NT2/D1 (cell line): ENCODE measurements at regions not wholly inside any gene's neighbourhood (a gene's known extent, or its start where the extent isn't known, plus 50 kb on each side); places are given as distances from the start of the nearest gene placed in this dataset.

Experiments used
- DNase-seq: peaks from one replicate; pipeline ENCODE4 v3.0.0-alpha.2; 2011; ENCODE audit warnings: low read depth, low spot score
- H3K27me3 ChIP-seq: 2 replicates; pipeline ENCODE4 v1.6.0; 2011; ENCODE audit warnings: mild to moderate bottlenecking; ENCODE audit not compliant: insufficient read length, insufficient read depth
- H3K36me3 ChIP-seq: 2 replicates; pipeline ENCODE4 v1.6.1; 2011; ENCODE audit warnings: mild to moderate bottlenecking, low read length, mixed read lengths; ENCODE audit not compliant: insufficient read depth, insufficient read length
- H3K4me1 ChIP-seq: 2 replicates; pipeline ENCODE4 v1.5.1; 2011; ENCODE audit not compliant: insufficient read depth, insufficient read length
- H3K4me3 ChIP-seq: 2 replicates; pipeline ENCODE4 v1.5.1; 2011; ENCODE audit warnings: low read depth; ENCODE audit not compliant: insufficient read length
- H3K9ac ChIP-seq: 2 replicates; pipeline ENCODE4 v1.6.0; 2011; ENCODE audit warnings: low read depth; ENCODE audit not compliant: insufficient read length
- H3K9me3 ChIP-seq: 2 replicates; pipeline ENCODE4 v1.5.1; 2011; ENCODE audit warnings: mild to moderate bottlenecking, low read length; ENCODE audit not compliant: insufficient read depth
- SUZ12 ChIP-seq: IDR thresholded peaks from 2 replicates; pipeline ENCODE4 v1.6.1; 2011; ENCODE audit not compliant: insufficient read length, insufficient read depth; ENCODE audit errors: extremely low read depth
- YY1 ChIP-seq: IDR thresholded peaks from 2 replicates; pipeline ENCODE4 v1.6.1; 2011; ENCODE audit not compliant: insufficient read length, insufficient read depth
- ZNF274 ChIP-seq: IDR thresholded peaks from 2 replicates; pipeline ENCODE4 v1.6.1; 2011; ENCODE audit warnings: mild to moderate bottlenecking, low read depth, low read length

DNA sequence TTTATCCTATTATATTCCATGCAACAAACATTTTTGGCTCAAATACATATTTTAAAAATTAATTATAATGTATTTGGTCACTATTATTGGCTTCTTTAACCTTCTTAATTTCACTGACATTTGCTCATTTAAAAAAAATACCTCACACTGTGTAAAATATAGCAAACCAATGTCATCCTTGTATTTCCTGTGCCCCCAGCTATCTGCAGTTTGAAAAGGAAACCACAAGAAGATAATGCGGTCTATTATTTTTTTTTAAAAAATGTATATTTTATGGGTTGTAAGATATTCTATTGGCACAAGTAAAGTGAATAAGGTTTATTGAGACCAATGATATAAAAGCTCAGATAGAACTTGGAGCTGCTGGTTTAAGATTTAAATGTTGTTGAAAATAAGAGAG, 904.2 kb downstream of the SI start:
- TF ChIP-seq SUZ12 (no peak), ZNF274 (no peak), YY1 (no peak)
- Histone ChIP-seq H3K27me3 (no peaks in the 10 kb centered on the region), H3K9ac (no peak overlapping the region), H3K4me1 (no peaks in the 10 kb centered on the region), H3K36me3 (no peaks in the 10 kb centered on the region), H3K4me3 (no peak overlapping the region), H3K9me3 (peaks cover 4% of the 10 kb centered on the region)
- no peak for DNase-seq

DNA sequence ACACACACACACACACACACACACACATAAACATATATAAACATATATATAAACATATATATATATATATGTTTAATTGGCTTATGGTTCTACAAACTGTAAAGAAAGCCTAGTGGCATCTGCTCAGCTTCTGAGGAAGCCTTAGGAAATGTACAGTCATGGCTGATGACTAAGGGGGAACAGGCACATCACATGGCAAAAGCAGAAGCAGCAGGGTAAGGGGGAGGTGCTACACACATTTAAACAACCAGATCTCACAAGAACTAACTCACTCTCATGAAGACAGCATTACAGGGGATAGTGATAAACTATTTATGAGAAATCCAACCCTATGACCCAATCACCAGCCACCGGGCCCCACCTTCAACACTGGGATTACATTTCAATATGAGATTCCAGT, 922.9 kb downstream of the SI start:
- no peak overlapping the region for H3K9ac ChIP-seq
- no peaks in the 10 kb centered on the region for H3K4me1 ChIP-seq
- H3K36me3 ChIP-seq = no peaks in the 10 kb centered on the region
- DNase-seq = no peak
- H3K27me3 ChIP-seq = no peaks in the 10 kb centered on the region
- no peak overlapping the region for H3K4me3 ChIP-seq
- no peaks in the 10 kb centered on the region for H3K9me3 ChIP-seq
- no peak for TF ChIP-seq YY1
- no peak for TF ChIP-seq ZNF274
- no peak for TF ChIP-seq SUZ12

DNA sequence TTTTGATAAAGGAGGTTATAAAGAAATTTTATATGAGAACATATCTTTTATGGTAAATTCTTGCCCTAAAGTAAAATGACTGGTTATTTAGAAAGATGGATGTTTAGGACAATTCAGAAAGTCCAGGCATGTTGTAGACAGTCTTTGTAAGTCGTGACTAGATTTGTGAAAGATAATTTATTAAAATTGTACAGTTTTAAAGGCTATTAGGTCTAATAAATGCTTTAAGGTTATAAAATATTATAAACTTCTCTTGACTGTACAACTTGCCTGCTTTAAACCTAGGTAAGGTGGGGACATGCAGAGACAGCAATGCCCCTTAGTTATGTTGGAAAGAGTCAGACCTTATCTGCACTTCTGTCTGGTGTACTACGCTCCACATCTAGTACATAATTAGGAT, 933.5 kb downstream of the SI start:
- TF ChIP-seq SUZ12 (no peak), ZNF274 (no peak), YY1 (no peak)
- peaks cover 68% of the 10 kb centered on the region for H3K9me3 ChIP-seq
- no peaks in the 10 kb centered on the region for H3K27me3 ChIP-seq
- no peaks in the 10 kb centered on the region for H3K4me1 ChIP-seq
- DNase-seq = no peak
- H3K36me3 ChIP-seq = no peaks in the 10 kb centered on the region
- no peak overlapping the region for H3K4me3 ChIP-seq
- H3K9ac ChIP-seq = no peak overlapping the region

DNA sequence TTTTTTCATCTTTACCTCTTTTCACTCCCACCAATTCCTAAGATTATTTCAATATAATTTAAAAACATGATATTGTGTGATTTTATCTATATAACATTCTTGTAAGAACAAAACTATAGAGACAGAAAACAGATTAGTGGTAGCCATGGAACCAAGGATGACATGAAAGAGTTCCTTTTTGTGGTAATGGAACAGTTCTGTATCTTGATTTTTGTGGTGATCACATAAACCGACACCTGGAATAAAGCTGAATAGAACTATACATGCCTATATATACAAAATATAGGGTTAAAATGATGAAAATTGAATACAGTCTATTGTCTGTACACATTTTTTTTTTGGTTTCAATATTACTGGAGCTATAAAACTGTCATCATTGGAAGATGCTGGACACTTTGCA, 945.4 kb downstream of the SI start:
- no peak overlapping the region for H3K9ac ChIP-seq
- TF ChIP-seq YY1 (no peak), SUZ12 (no peak), ZNF274 (no peak)

DNA sequence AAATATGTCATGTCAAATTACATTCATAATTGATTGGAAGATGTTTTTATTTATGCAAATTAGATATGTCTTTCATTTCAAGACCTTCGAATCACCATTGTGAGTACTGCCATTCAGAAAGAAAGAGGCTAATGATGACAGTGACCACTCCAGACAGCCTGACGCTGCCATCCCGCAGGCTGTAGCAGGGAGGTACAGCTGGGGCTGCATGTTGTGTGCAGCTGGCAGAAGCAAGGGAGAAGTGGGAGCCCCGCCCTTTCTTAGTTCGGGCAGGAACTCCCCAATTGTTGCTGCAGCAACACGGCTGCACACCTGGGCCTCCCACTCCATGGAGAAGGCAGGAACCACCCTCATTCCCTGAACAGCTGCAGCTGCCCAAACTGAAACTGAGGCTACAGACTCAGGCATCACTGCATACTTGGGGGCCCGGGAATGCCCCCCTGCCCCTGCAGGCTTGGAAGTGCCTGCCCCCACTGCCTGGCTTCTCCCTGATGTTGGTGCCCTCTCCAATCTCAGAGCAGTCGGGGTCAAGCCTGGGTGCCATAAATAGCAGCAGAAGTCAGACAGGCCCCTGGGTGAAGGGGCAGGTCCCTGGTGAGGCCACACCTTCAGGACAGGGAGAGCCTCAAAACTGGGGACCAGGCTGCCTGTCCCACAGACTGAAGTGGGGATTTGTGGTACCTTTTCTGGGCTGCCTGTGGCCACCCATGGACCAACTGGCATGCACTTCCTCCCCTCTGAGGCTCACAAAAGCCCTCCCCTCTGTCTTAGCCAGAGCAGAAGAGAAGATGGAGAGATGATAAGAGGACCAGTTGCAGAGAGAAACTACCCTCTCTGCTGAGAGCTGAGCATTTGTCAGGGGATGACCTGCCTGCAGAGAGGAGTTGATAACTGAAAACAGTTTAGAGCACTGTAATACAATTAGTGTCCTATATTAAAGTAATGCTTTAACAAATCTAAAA, 964.6 kb downstream of the SI start:
- Histone ChIP-seq H3K4me1 (no peaks in the 10 kb centered on the region), H3K36me3 (no peaks in the 10 kb centered on the region), H3K4me3 (no peak overlapping the region), H3K9me3 (peaks cover 12% of the 10 kb centered on the region; the same call in 1 of the 2 replicates), H3K9ac (no peak overlapping the region), H3K27me3 (no peaks in the 10 kb centered on the region)
- DNase-seq = no peak
- TF ChIP-seq YY1 (no peak), ZNF274 (no peak), SUZ12 (no peak)

More for the DNA sequence above, 945.4 kb downstream of the SI start:
- H3K36me3 ChIP-seq = no peaks in the 10 kb centered on the region
- no peaks in the 10 kb centered on the region for H3K27me3 ChIP-seq
- no peaks in the 10 kb centered on the region for H3K9me3 ChIP-seq
- H3K4me1 ChIP-seq = no peaks in the 10 kb centered on the region
- no peak overlapping the region for H3K4me3 ChIP-seq
- no peak for DNase-seq

DNA sequence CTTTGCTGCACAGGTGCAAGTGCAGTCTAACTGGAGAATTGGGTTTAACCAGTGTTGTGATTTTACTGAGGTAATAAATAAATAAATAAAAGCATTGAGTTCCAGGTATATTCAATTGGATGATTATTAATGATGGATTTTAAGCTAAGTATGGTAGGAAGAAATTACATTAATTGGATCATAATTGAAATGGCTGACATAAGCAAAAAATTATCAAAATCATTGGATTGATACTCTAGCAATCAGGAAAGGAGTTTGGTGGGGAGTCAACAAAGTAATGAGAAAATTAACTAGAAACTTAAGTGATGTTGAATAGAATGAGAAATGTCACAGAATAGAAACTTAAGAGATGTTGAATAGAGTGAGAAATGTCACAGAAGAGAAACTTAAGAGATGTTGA, 981.9 kb downstream of the SI start:
- H3K9me3 ChIP-seq = no peaks in the 10 kb centered on the region
- TF ChIP-seq SUZ12 = no peak
- TF ChIP-seq ZNF274 = no peak
- no peak for TF ChIP-seq YY1
- H3K4me1 ChIP-seq = no peaks in the 10 kb centered on the region
- H3K4me3 ChIP-seq = no peak overlapping the region
- H3K36me3 ChIP-seq = no peaks in the 10 kb centered on the region
- DNase-seq = no peak
- H3K27me3 ChIP-seq = no peaks in the 10 kb centered on the region
- no peak overlapping the region for H3K9ac ChIP-seq

DNA sequence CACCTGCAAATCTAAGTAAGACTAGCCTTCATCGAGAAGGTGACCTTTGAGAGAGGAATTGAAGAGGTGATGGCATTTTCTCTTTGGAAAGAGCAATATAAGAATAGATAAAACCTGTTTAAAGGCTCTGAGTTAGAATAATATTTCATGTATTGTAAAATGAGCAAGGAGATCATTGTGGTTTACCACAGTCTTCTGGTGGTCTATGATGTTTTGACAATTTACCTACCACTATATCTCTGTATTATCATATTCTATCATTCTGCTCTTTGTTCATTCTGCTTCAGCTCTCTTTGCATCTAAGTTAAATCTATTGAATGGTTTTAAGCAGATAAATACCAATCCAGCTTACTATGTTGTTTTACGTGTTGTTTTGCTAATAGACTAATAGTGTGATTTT, 982.3 kb downstream of the SI start:
- Histone ChIP-seq H3K27me3 (no peaks in the 10 kb centered on the region), H3K9me3 (no peaks in the 10 kb centered on the region), H3K4me1 (no peaks in the 10 kb centered on the region), H3K4me3 (no peak overlapping the region), H3K36me3 (no peaks in the 10 kb centered on the region), H3K9ac (no peak overlapping the region)
- no peak for TF ChIP-seq SUZ12
- TF ChIP-seq YY1 = no peak
- no peak for TF ChIP-seq ZNF274
- no peak for DNase-seq
